Parathyroid adenoma (tissue), 2 donors: ENCODE measurements at regions not wholly inside any gene's neighbourhood (a gene's known extent, or its start where the extent isn't known, plus 50 kb on each side); places are given as distances from the start of the nearest gene placed in this dataset.

ENCODE experiments used
- H2AFZ ChIP-seq: fragments of 300-600 bp; sonication (generic); one replicate; pipeline ENCODE4 v1.7.0; 2017; ENCODE audit warnings: antibody characterized with exemption, mild to moderate bottlenecking
- H3K27ac ChIP-seq: fragments of 300-600 bp; sonication (generic); one replicate; pipeline ENCODE4 v1.7.0; 2017
- H3K27me3 ChIP-seq: fragments of 300-600 bp; sonication (generic); one replicate; pipeline ENCODE4 v1.7.0; 2017; ENCODE audit warnings: low read length; ENCODE audit not compliant: control insufficient read depth, insufficient read depth
- H3K36me3 ChIP-seq: fragments of 300-600 bp; sonication (generic); one replicate; pipeline ENCODE4 v1.7.0; 2017; ENCODE audit warnings: low read length; ENCODE audit not compliant: control insufficient read depth, insufficient read depth
- H3K4me1 ChIP-seq: fragments of 300-600 bp; sonication (generic); one replicate; pipeline ENCODE4 v1.7.0; 2017; ENCODE audit warnings: control low read depth
- H3K4me2 ChIP-seq: fragments of 300-600 bp; sonication (generic); one replicate; pipeline ENCODE4 v1.7.0; 2017; ENCODE audit warnings: low read length
- H3K4me3 ChIP-seq: fragments of 300-600 bp; sonication (generic); one replicate; pipeline ENCODE4 v1.7.0; 2017; ENCODE audit warnings: low read depth, low read length
- H3K79me2 ChIP-seq: fragments of 300-600 bp; sonication (generic); one replicate; pipeline ENCODE4 v1.7.0; 2017; ENCODE audit warnings: control low read depth
- H3K9ac ChIP-seq: fragments of 300-600 bp; sonication (generic); one replicate; pipeline ENCODE4 v1.7.0; 2017; ENCODE audit warnings: mild to moderate bottlenecking
- H3K9me3 ChIP-seq: fragments of 300-600 bp; sonication (generic); one replicate; pipeline ENCODE4 v1.7.0; 2017; ENCODE audit warnings: low read length; ENCODE audit not compliant: control insufficient read depth
- CTCF ChIP-seq: fragments of 300-600 bp; sonication (generic); IDR thresholded peaks from one replicate; pipeline ENCODE4 v1.7.0; 2017; ENCODE audit warnings: antibody characterized with exemption, mild to moderate bottlenecking
- donor health status: primary hyperparathyroidism.

- no peaks in the 10 kb centered on the region for H3K27me3 ChIP-seq
- no peak overlapping the region for H3K4me3 ChIP-seq
- no peak overlapping the region for H3K9ac ChIP-seq
- H2AFZ ChIP-seq = no peak overlapping the region
- no peak overlapping the region for H3K27ac ChIP-seq
- no peak for TF ChIP-seq CTCF
- no peaks in the 10 kb centered on the region for H3K9me3 ChIP-seq
- H3K36me3 ChIP-seq = no peaks in the 10 kb centered on the region
- no peak overlapping the region for H3K4me2 ChIP-seq
- no peaks in the 10 kb centered on the region for H3K4me1 ChIP-seq
- no peaks in the 10 kb centered on the region for H3K79me2 ChIP-seq
Observed at GRCh38 chr9:73011181-73011750, 58.4 kb upstream of the ALDH1A1 start.

GRCh38 chr9:73009649-73010288 lies 56.9 kb upstream of the ALDH1A1 start:
- Histone ChIP-seq H3K4me2 (no peak overlapping the region), H3K9ac (no peak overlapping the region), H3K36me3 (no peaks in the 10 kb centered on the region), H3K27me3 (no peaks in the 10 kb centered on the region), H3K4me3 (no peak overlapping the region), H3K9me3 (no peaks in the 10 kb centered on the region), H3K79me2 (no peaks in the 10 kb centered on the region), H2AFZ (no peak overlapping the region), H3K4me1 (no peaks in the 10 kb centered on the region), H3K27ac (no peak overlapping the region)
- TF ChIP-seq CTCF = no peak

GRCh38 chr9:73007966-73008672 lies 55.3 kb upstream of the ALDH1A1 start:
- no peaks in the 10 kb centered on the region for H3K79me2 ChIP-seq
- no peak overlapping the region for H3K4me2 ChIP-seq
- no peaks in the 10 kb centered on the region for H3K36me3 ChIP-seq
- no peaks in the 10 kb centered on the region for H3K4me1 ChIP-seq
- H3K9me3 ChIP-seq = no peaks in the 10 kb centered on the region
- no peak overlapping the region for H3K9ac ChIP-seq
- no peaks in the 10 kb centered on the region for H3K27me3 ChIP-seq
- no peak overlapping the region for H2AFZ ChIP-seq
- no peak for TF ChIP-seq CTCF
- H3K27ac ChIP-seq = no peak overlapping the region
- no peak overlapping the region for H3K4me3 ChIP-seq

GRCh38 chr9:73006986-73007385 lies 54.1 kb upstream of the ALDH1A1 start:
- no peak for TF ChIP-seq CTCF
- no peaks in the 10 kb centered on the region for H3K4me1 ChIP-seq
- H3K36me3 ChIP-seq = no peaks in the 10 kb centered on the region
- no peak overlapping the region for H2AFZ ChIP-seq
- no peaks in the 10 kb centered on the region for H3K9me3 ChIP-seq
- H3K79me2 ChIP-seq = no peaks in the 10 kb centered on the region
- no peak overlapping the region for H3K9ac ChIP-seq
- H3K4me3 ChIP-seq = no peak overlapping the region
- H3K4me2 ChIP-seq = no peak overlapping the region
- no peaks in the 10 kb centered on the region for H3K27me3 ChIP-seq
- no peak overlapping the region for H3K27ac ChIP-seq
